ENCODE measurements at regions not wholly inside any gene's neighbourhood (a gene's known extent, or its start where the extent isn't known, plus 50 kb on each side); places are given as distances from the start of the nearest gene placed in this dataset.

- Histone ChIP-seq H3K79me1 (ENCODE audit: low read depth, low read length) (no peaks in the 10 kb centered on the region), H3K18ac (ENCODE audit: extremely low read depth, low read length) (no peak overlapping the region), H3K14ac (ENCODE audit: insufficient read length) (no peak overlapping the region), H2AFZ (ENCODE audit: low read length) (no peak overlapping the region), H3K23ac (ENCODE audit: insufficient read length) (no peak overlapping the region), H3K4me3 (ENCODE audit: extremely low read depth in 1 of 4, insufficient read depth in 2 of 4, low read depth in 3 of 4, low read length in 4 of 4) (no peak overlapping the region), H4K20me1 (replicated peaks in 1 of 2; ENCODE audit: control insufficient read depth in 1 of 2, insufficient read depth in 2 of 2, low read length in 2 of 2) (no peaks in the 10 kb centered on the region), H2BK15ac (ENCODE audit: low read length) (no peak overlapping the region), H3K56ac (replicated peaks; ENCODE audit: insufficient read length, low read depth, low read length) (no peak overlapping the region), H3K4ac (replicated peaks; ENCODE audit: insufficient read length, low read depth, low read length) (no peak overlapping the region), H2BK20ac (ENCODE audit: low read length) (no peak overlapping the region), H3K36me3 (ENCODE audit: control insufficient read depth in 2 of 4, insufficient read depth in 4 of 4, low read length in 3 of 4) (no peaks in the 10 kb centered on the region), H4K8ac (ENCODE audit: extremely low read depth, insufficient read depth, low read length) (no peak overlapping the region), H4K91ac (replicated peaks; ENCODE audit: insufficient read length, low read length) (no peak overlapping the region), H3K4me1 (replicated peaks in 1 of 4; ENCODE audit: control insufficient read depth in 3 of 4, insufficient read depth in 4 of 4, low read length in 3 of 4) (no peaks in the 10 kb centered on the region), H3K23me2 (ENCODE audit: low read depth, low read length) (no peaks in the 10 kb centered on the region), H3K9ac (replicated peaks in 1 of 4; ENCODE audit: extremely low read depth in 1 of 4, low read depth in 3 of 4, low read length in 3 of 4) (no peak overlapping the region), H3K9me3 (ENCODE audit: insufficient read depth in 2 of 2, low read depth in 1 of 2, low read length in 1 of 2) (no peaks in the 10 kb centered on the region), H2BK5ac (ENCODE audit: low read depth, low read length) (no peak overlapping the region), H4K5ac (ENCODE audit: insufficient read length, low read depth, low read length) (no peak overlapping the region), H3K79me2 (ENCODE audit: control insufficient read depth in 1 of 2, insufficient read depth in 2 of 2, low read length in 2 of 2) (no peaks in the 10 kb centered on the region), H3K27ac (ENCODE audit: low read depth, low read length) (no peak overlapping the region), H3K4me2 (ENCODE audit: insufficient read depth in 1 of 2, low read depth in 2 of 2, low read length in 2 of 2) (no peak overlapping the region), H2BK12ac (ENCODE audit: low read depth, low read length) (no peak overlapping the region), H2BK120ac (replicated peaks; ENCODE audit: low read depth, low read length) (no peak overlapping the region), H2AK5ac (ENCODE audit: low read depth, low read length) (no peak overlapping the region), H3K27me3 (replicated peaks in 1 of 4; ENCODE audit: control insufficient read depth in 3 of 4, extremely low read depth in 1 of 4, insufficient read depth in 3 of 4, low read length in 3 of 4) (no peaks in the 10 kb centered on the region)
- 92% methylated on average over 1 of the region's 1 CpG; no CpG with 5 or more reads in 1 of the 2 experiments for WGBS, 2 experiments (ENCODE audit: extremely low coverage in 1 of 2, insufficient coverage in 1 of 2, insufficient read length in 1 of 2, insufficient replicate concordance in 2 of 2, low coverage in 1 of 2, low lambda C conversion rate in 2 of 2, missing lambda C conversion rate in 1 of 2)
- DNase-seq (ENCODE audit: low read depth in 1 of 2, low spot score in 2 of 2): no peak
- ChIA-PET CTCF (ENCODE audit: partially characterized antibody) (no interaction called here), POLR2A (ENCODE audit: partially characterized antibody) (no interaction called here)
- TF ChIP-seq CHD1 (IDR thresholded peaks at IDR 0.05; ENCODE audit: low read depth, low read length) (no peak), POLR2AphosphoS5 (IDR thresholded peaks at IDR 0.05; ENCODE audit: low read depth, low read length) (no peak), RXRA (IDR thresholded peaks at IDR 0.05; ENCODE audit: insufficient read depth, low read depth, low read length) (no peak), EZH2 (IDR thresholded peaks at IDR 0.05; ENCODE audit: low read depth, low read length, severe bottlenecking) (no peak), EP300 (IDR thresholded peaks at IDR 0.05; ENCODE audit: borderline replicate concordance in 1 of 2, low read depth in 2 of 2, low read length in 2 of 2) (no peak), CHD2 (IDR thresholded peaks at IDR 0.05; ENCODE audit: low read length) (no peak), RFX5 (IDR thresholded peaks at IDR 0.05; ENCODE audit: borderline replicate concordance, low read depth, low read length) (no peak), HDAC6 (IDR thresholded peaks at IDR 0.05; ENCODE audit: low read depth, low read length) (no peak)
- no peak for FAIRE-seq
Observed at GRCh38 chr12:83476006-83476405, 789.3 kb downstream of the TMTC2 start.

Data from H1 (cell line).